Keratinocyte (primary cell): ENCODE measurements at regions not wholly inside any gene's neighbourhood (a gene's known extent, or its start where the extent isn't known, plus 50 kb on each side); places are given as distances from the start of the nearest gene placed in this dataset.

Experiments used
- DNase-seq: peaks from one replicate; pipeline ENCODE4 v3.0.0-alpha.2; 2011; ENCODE audit warnings: low read depth, missing footprints, low spot score
- FAIRE-seq: peaks from 2 replicates; lab custom pipeline; 2011; peaks lifted over from hg19 to GRCh38; lab: Jason Lieb, UNC
- H2AFZ ChIP-seq: 2 replicates; pipeline ENCODE4 v1.6.0; 2012; ENCODE audit warnings: low read length, control low read depth, inconsistent platforms; ENCODE audit not compliant: control insufficient read depth
- H3K27ac ChIP-seq: 2 replicates; pipeline ENCODE4 v1.5.1; 2011; ENCODE audit warnings: low read length; ENCODE audit not compliant: control insufficient read depth, insufficient read depth
- H3K27me3 ChIP-seq: 3 replicates; pipeline ENCODE4 v1.6.0; 2011; ENCODE audit warnings: low read length; ENCODE audit not compliant: control insufficient read depth, insufficient read depth; ENCODE audit errors: extremely low read depth
- H3K36me3 ChIP-seq, 2 experiments: 2 replicates in 1 of 2; 3 replicates in 1 of 2; pipeline ENCODE4 v1.5.1; 2011; ENCODE audit warnings: low read length in 2 of 2, mild to moderate bottlenecking in 1 of 2; ENCODE audit not compliant: control insufficient read depth in 2 of 2, insufficient read depth in 2 of 2; ENCODE audit errors: extremely low read depth in 1 of 2
- H3K4me1 ChIP-seq: 3 replicates; pipeline ENCODE4 v1.5.1; 2011; ENCODE audit warnings: low read length; ENCODE audit not compliant: control insufficient read depth, insufficient read depth; ENCODE audit errors: extremely low read depth
- H3K4me2 ChIP-seq: 3 replicates; pipeline ENCODE4 v1.6.0; 2011; ENCODE audit warnings: low read depth, low read length; ENCODE audit not compliant: control insufficient read depth, insufficient read depth; ENCODE audit errors: extremely low read depth
- H3K4me3 ChIP-seq, 3 experiments: fragments of 200-600 bp in 1 of 3; sonication (generic) in 1 of 3; 2 replicates in 2 of 3; 3 replicates in 1 of 3; pipeline ENCODE4 v1.5.1; 2011 to 2016; ENCODE audit warnings: low read length in 3 of 3, mild to moderate bottlenecking in 3 of 3, control low read depth in 2 of 3, inconsistent platforms in 1 of 3, low read depth in 1 of 3, mixed read lengths in 1 of 3, mixed run types in 1 of 3, moderate library complexity in 1 of 3; ENCODE audit not compliant: control insufficient read depth in 2 of 3, insufficient read depth in 2 of 3; ENCODE audit errors: extremely low read depth in 1 of 3
- H3K79me2 ChIP-seq: 2 replicates; pipeline ENCODE4 v1.6.0; 2012; ENCODE audit warnings: low read length; ENCODE audit not compliant: control insufficient read depth, insufficient read depth
- H3K9ac ChIP-seq: 3 replicates; pipeline ENCODE4 v1.6.0; 2011; ENCODE audit warnings: low read length; ENCODE audit not compliant: control insufficient read depth, insufficient read depth; ENCODE audit errors: extremely low read depth
- H3K9me1 ChIP-seq: 3 replicates; pipeline ENCODE4 v1.6.0; 2011; ENCODE audit warnings: low read length; ENCODE audit not compliant: control insufficient read depth, insufficient read depth; ENCODE audit errors: extremely low read depth
- H3K9me3 ChIP-seq: 2 replicates; pipeline ENCODE4 v1.5.1; 2012; ENCODE audit warnings: low read depth, low read length; ENCODE audit not compliant: control insufficient read depth
- H4K20me1 ChIP-seq: 3 replicates; pipeline ENCODE4 v1.6.0; 2011; ENCODE audit warnings: low read length; ENCODE audit not compliant: control insufficient read depth, insufficient read depth; ENCODE audit errors: extremely low read depth
- EZH2 ChIP-seq: IDR thresholded peaks from one replicate; pipeline ENCODE4 v1.6.1; 2012; ENCODE audit warnings: inconsistent platforms, mild to moderate bottlenecking, low read length, moderate library complexity
- dilution Hi-C: fragments of 300-500 bp; cut with MboI; formaldehyde crosslinking; loops from one replicate; pipeline ENCODE4 v1.7.0; 2020; ENCODE audit warnings: low sequenced_read_pairs; ENCODE audit not compliant: extremely low pct_ligation_motif_present
- TF ChIP-seq, protein P1 (sequence below), 3 experiments: IDR thresholded peaks in 1 of 3; conservative IDR thresholded peaks in 1 of 3; optimal IDR thresholded peaks in 1 of 3; 2 replicates in 2 of 3; 3 replicates in 1 of 3; pipeline versions ENCODE3 to v1.5.1; 2011; ENCODE audit warnings: low read length in 3 of 3, mild to moderate bottlenecking in 3 of 3, moderate library complexity in 2 of 3, control low read depth in 1 of 3, inconsistent platforms in 1 of 3; ENCODE audit not compliant: insufficient read depth in 2 of 3; ENCODE audit errors: extremely low read depth in 1 of 3

DNA sequence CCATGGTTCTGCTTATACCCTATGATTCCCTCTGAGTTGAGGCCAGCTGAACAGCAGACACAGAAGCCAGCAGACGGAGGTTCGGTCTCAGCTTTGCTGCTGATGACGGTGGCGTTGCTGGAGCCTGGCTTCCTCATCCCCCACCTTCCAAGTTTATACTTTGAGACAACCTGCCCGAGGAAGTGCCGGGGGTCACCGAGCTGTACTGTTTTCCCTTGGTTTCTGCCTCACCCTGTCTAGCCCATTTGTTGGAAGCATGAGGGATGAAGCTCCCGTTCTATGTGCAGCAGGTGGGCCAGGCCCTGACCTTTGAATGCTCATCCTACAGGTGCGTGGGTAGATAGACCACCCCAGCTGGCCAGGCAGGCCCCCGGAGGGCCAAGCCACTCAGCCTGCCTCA is 117.3 kb downstream of the MYCN start:
- H4K20me1 ChIP-seq: no peaks in the 10 kb centered on the region
- no peak overlapping the region for H3K9ac ChIP-seq
- H3K27me3 ChIP-seq: no peaks in the 10 kb centered on the region
- no peak overlapping the region for H3K4me3 ChIP-seq
- H2AFZ ChIP-seq: no peak overlapping the region
- no peaks in the 10 kb centered on the region for H3K36me3 ChIP-seq
- DNase-seq (no peak), FAIRE-seq (no peak)
- no peak overlapping the region for H3K4me2 ChIP-seq
- H3K9me3 ChIP-seq: no peaks in the 10 kb centered on the region
- H3K27ac ChIP-seq: no peak overlapping the region
- H3K9me1 ChIP-seq: no peaks in the 10 kb centered on the region
- no peaks in the 10 kb centered on the region for H3K79me2 ChIP-seq
- dilution Hi-C loops: no loop called here
- no peak for TF ChIP-seq EZH2
- TF ChIP-seq, protein P1, sequence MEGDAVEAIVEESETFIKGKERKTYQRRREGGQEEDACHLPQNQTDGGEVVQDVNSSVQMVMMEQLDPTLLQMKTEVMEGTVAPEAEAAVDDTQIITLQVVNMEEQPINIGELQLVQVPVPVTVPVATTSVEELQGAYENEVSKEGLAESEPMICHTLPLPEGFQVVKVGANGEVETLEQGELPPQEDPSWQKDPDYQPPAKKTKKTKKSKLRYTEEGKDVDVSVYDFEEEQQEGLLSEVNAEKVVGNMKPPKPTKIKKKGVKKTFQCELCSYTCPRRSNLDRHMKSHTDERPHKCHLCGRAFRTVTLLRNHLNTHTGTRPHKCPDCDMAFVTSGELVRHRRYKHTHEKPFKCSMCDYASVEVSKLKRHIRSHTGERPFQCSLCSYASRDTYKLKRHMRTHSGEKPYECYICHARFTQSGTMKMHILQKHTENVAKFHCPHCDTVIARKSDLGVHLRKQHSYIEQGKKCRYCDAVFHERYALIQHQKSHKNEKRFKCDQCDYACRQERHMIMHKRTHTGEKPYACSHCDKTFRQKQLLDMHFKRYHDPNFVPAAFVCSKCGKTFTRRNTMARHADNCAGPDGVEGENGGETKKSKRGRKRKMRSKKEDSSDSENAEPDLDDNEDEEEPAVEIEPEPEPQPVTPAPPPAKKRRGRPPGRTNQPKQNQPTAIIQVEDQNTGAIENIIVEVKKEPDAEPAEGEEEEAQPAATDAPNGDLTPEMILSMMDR (optimal IDR thresholded peaks at IDR 0.05 in 1 of 3, IDR thresholded peaks at IDR 0.05 in 1 of 3, conservative IDR thresholded peaks at IDR 0.05 in 1 of 3; ENCODE audit: extremely low read depth in 1 of 3, insufficient read depth in 2 of 3, low read length in 3 of 3): no peak
- H3K4me1 ChIP-seq: no peaks in the 10 kb centered on the region

DNA sequence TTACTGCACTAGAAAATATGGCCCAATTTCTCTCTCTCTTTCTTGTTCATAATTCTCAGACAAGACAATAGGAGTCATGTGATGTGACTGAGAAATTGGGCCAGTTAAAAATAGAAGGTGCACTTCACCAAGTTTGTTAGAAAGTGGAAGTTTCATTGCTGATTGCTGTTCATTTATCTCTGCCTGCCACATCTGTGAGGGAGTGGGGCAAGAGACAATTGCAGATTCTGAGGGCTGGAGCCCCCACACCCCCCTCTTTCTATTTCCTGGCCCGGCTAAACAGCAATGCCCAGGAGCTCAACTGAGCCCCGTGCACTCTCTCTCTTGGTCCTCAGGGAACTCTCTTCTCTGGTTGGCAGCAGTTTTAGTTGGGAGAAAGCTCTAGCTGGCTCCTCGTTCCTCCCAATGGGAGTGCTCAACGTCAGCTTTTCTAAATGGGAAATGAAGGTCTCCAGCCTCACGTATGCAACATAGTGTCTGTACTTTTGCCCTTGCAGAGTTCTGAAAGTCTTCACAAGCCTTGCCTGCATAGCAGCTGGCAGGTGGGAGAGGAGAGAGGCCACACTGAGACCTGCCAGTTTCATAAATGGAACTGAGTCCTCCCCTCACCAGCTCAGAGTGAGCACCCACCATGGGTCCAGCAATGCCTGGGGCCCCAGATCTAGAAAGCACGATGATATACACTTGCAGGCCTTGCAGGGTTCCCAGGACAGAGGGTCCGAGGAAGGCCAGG is 115.7 kb downstream of the MYCN start:
- H3K36me3 ChIP-seq: no peaks in the 10 kb centered on the region
- dilution Hi-C loops: no loop called here
- H3K9me1 ChIP-seq: no peaks in the 10 kb centered on the region
- DNase-seq (no peak), FAIRE-seq (no peak)
- TF ChIP-seq, protein P1 (optimal IDR thresholded peaks at IDR 0.05 in 1 of 3, IDR thresholded peaks at IDR 0.05 in 1 of 3, conservative IDR thresholded peaks at IDR 0.05 in 1 of 3; ENCODE audit: extremely low read depth in 1 of 3, insufficient read depth in 2 of 3, low read length in 3 of 3): no peak
- no peak for TF ChIP-seq EZH2
- H3K4me3 ChIP-seq: no peak overlapping the region
- no peak overlapping the region for H3K9ac ChIP-seq
- H3K4me1 ChIP-seq: no peaks in the 10 kb centered on the region
- H2AFZ ChIP-seq: no peak overlapping the region
- H3K9me3 ChIP-seq: no peaks in the 10 kb centered on the region
- H3K27me3 ChIP-seq: no peaks in the 10 kb centered on the region
- no peak overlapping the region for H3K27ac ChIP-seq
- H3K4me2 ChIP-seq: no peak overlapping the region
- H3K79me2 ChIP-seq: no peaks in the 10 kb centered on the region
- no peaks in the 10 kb centered on the region for H4K20me1 ChIP-seq
